ENCODE measurements at regions not wholly inside any gene's neighbourhood (a gene's known extent, or its start where the extent isn't known, plus 50 kb on each side); places are given as distances from the start of the nearest gene placed in this dataset.

DNA sequence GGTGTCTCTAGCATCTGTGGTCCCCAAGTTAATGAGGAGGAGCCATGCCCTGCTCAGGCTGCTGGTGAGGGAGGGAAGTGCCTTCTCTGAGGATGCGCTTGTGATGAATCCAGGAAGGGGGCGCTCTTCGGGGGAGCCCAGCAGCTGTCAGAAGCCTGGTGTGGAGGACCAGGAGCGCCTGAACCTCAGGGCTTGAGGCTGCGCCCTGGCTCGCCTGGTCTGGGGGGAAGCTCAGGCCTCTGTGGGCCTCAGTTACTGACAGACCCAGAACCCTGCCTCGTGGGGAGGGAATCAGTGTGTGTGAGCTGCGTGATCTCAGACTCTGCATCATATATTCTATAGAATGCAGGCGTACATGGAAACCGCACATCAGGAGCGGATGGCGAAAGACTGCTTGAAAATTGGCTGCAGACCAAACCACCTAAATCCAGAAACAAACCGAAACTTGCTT lies 126.1 kb downstream of the SEC14L1 start:
- no peak for ATAC-seq

DNA sequence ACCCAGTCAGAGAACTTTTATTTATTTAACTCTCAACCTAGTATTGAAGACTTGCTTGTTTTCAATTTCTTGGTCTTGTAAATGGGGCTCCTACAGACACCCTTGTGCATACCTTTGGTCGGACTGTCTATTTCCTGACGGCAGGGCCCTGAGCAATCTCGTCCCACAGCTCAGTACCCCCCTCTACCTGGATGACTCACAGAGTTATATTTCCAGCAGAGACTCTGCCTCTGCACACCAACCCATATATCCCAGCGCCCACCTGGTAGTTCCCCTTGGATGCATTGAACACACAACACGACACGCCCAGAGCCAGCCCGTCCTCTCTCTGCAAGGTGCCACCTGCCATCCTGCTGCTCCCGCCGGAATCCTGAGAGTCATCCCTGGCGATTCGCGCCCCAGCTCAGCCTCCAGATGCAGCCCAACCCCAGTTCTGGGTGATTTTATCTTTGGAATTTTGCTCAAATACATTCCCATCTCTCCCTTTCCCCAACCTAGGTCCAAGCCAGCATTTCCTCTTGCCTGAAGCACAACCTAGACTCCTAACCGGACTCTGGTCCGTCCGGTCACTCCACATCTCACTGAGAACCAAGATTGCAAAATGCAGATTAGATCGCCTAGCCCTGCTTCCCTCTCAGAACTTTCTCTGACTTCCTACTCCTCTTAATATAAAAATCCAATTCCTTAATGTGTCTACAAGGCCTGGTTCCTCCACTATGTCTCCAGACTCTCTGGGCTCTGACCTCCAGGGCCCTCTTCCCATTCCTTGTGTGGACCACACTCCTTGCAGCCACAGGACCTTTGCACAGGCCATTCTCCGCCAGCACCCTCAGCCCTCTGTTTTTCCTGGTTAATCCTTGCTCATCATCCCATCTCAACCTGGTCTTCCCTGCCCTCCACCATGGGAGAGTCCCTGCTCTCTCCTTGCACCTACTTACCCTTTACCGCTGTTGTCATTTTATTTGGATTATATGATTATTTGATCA lies 129.2 kb downstream of the SEC14L1 start:
- ATAC-seq, result no peak

DNA sequence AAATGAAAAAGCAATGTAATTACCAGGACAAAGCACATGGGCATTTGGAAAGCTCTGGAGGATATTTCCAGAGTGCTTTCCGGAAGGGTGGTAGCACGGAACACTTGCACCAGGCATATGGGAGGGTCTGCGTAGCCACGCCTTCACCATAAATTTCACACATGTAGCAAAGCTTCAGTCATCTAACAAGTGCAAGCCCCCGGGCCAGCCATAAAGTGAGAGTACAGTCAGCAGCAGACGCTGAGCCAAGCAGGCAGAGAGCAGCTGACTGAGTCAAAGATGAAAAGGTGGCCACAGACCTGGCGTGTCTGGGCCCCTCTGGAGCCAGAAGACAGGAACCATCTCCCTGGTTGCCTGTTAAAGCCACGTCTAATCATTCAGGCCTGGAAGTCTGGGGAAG lies 130.6 kb downstream of the SEC14L1 start:
- no peak for ATAC-seq

DNA sequence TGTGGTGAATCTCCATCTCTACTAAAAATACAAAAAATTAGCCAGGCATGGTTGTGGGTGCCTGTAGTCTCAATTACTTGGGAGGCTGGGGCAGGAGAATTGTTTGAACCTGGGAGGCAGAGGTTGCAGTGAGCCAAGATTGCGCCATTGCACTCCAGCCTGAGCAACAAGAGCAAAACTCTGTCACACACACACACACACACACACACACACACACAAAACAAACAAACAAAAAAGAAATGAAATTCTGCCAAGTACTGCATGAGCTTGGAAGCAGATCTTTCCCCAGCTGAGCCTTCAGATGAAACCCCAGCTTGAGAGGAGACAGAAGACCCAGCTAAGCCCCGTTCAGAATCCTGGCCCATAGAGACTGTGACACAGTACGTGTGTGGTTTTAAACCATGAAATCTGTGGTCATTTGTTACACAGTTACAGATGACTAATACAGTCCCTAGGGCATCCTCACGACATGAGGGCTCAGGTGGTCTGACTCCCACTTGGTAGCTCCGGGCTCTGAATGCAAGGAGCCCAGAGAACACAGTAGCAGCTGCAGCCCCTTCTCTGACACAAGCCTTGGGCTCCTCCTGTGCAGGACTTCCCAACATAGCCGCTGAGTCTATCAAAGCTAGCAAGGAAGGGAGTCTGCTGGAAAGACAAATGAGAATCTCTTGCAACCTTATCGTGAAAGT lies 132.8 kb downstream of the SEC14L1 start:
- peak in 1 of 2 donors; percentile 56 for ATAC-seq

DNA sequence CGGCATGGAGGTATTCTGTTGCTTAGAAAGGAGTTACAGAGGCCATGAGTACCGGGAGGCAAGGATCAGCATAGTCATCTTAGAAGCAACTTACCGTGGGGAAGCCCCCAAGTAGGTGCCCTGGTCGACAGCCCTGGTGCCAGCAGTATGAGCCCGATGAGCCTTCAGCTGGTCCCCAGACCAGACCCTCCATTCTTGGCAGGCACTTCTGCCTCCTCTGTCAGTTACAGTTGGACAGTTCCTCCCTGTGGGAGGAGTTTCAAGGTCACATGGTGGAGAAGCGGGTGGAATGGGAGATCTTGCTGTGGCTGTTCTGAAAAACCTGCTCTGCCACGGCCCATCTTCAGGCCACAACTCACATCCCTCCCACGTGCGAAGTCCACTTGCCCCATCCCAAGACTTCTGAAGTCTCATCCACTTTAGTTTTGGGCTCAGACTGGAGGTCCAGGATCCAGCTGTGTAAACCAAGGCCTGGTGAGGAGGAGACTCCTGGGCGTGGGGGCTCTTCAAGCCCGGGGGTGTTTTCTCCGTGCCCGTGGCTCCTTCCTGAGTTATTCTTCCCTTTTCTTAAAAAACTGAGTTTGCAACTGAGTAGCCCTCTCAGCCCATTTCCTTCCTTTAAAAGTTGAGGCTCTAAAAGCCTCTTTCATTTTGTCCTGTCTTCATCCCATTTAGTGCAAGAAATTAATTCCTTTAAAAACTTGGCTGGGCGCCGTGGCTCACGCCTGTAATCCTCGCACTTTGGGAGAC lies 133.5 kb downstream of the SEC14L1 start:
- ATAC-seq, result no peak

DNA sequence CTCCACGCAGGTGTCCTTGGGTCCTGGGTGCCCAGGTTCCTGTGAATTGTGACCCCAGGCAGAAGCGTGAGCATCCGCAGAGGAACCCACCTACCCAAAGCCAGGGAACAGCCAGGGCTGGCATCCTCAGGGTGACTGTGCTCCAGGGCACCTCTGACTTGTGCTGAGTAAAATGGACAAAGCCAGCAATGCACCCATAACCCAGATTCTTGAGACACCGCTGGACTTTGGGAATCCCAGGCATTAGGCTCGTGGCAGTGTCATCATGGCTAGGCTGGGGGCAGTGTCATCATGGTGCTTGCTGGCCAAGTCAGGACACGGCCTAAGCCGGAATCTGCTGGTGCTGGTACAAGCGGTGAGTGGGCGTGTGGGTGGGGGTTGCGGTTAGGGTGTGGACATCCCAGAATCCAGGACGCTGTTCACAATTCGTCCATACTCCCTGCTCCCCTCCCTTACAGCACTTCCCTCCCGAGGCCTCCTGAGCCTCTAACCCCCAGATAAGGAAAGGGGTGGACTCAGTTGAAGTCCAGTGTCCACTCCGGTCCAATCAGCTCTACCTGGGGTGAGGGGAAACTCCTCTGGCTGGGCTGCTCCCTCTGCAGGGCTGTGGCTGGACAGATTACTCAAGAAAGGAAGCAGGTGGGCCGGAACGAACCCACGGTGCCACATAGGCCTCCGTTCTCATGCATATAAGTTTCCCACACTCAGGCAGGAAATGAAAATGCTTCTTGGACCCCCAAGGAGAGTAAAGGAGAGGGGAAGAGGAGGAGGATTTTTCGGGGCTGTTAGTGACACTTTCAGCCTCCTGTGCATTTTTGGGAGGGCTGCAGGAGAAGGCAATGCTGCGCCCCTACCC lies 138.9 kb downstream of the SEC14L1 start:
- no peak for ATAC-seq

DNA sequence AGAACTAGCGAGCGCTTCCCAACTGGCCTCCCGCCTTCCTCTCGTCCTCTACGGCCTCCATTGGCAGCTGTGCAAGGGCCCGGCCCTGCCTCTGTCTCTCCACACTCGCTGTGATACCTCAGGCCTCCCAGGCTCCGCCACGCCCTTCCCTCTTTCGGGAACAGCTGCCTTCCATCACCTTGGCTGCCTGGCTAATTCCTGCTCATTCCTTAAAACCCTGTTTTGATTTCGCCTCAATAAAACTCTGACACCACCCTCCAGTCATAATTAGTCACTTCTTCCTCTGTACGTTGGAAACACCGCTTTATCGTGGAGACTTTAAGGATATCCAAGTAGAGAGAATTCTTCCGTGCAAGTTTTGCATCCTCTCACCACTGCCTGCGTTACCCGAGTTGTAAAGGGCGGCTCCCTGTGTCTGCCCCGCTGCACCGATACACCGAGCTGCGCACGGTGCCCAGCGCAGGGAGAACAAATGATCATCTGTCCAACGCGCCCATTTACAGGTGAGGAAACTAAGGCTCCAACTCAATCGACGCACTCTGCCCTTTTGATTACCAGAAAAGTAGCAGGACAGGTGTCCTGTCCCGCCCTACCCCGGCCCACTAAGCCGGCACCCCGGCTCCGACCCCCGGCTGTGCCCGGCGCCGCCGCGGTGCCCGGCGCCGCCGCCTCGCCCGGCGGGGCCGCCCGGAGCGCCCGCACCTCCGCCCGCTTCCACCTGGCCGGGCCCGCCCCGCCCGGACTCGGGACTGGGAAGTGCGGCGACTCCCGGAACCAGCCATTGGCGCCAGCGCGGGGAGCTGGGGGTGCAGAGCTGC lies 139.7 kb downstream of the SEC14L1 start:
- peak; percentile 8 to 11 for ATAC-seq

DNA sequence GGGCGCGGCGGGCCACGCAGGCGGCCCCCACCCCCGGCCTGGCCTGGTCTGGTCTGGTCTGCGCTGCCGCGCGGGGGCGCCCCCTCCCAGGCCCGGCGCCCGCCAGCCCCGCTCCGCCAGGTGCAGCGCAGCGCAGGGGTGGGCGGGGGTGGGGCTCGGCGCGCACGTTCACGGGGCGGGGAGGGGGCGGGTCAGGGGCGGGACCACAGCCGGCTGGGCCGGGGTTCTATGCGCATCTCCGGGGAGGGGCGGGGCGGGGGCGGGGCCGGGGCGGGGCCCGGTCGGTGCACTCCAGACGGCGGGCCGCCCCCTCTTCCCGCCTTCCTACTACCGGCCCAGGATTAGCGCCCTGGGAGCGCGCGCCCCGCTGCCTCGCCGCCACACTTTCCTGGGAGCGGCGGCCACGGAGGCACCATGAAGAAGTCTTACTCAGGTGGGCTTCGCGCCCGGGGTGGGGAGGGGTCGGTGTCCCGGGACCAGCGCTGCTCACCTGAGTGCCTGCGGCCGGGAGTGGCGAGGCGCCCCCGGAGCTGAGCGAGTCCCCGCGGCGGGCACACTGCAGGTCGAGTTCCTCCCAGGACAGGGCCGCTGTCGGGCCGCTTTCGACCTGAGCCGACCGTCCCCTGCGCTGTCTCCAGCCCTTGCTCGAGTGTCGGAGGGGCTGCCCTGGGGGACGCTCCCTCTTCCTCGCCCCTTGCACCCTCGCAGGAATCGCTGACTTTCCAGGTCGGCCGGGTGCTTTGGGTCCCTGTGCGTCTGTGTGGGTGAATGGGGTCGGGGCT lies 140.5 kb downstream of the SEC14L1 start:
- peak; percentile 88 to 92 for ATAC-seq

DNA sequence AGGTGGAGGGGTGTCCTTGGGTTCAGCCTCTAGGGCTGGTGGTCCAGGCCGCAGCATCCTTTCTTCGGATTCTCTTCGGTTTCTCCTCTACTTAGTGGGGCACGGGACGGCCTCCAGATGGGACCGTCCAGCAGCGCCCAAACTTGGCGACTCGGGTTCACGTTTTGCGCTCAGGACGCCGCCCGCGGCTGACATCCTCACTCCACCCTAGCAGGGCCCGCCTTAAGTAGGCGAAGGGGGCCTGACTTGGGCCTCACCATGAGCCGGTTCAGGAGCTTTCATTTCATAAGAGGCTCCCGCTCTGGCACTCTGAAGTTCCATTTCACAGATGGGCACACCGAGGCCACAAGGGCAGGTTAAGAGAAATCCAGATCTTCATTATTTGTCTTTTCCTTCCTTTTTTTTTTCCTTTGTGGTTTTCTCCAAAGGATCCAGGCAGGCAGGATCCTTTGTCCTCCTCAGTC lies 141.2 kb downstream of the SEC14L1 start:
- no peak for ATAC-seq

DNA sequence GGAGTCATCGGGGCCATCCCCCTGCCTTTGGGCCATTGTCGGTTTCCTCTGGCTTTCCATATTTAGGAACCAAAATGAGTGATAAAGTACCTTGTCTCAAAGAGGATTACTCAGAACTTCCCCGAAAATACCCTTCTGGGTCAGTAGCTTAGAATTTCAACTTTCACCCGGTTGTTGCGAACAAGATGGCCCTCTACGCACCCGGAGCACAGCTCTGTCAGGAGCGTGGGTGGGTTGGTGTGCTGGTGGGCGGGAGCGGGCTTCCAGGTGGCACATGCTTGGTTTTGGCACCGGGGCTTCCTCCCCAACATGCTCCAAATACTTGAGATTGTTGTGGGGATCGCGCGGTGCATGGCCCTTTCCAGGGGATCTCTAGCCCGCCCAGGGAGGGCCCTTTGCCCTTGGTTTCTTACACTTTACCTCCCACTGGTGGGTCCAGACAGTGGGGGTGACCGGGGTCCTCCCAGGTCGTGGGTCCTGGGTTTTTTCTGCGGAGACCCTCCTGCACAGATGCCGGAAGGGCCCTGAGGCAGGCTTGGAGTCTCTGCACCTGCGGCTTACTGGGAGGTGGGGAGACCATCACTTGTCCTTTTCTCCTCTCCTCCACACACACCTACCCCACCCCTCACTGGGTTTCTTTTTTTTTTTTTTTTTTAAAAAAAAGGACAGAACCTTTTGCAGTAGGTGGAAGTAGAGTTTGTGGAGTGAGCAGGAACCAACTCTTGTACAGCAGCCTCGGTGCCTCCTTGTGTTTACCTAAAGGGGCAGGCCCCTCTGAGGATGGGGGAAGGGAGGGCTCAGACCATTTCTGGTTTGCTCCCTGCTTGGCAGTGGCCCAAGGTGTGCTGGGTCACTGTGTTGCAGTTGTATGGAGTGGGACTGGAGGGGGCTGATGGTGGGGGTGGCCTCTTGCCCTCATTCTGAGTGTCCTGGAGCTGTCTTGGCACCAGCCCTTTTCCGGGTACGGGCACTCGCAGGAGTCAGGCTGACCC lies 142.1 kb downstream of the SEC14L1 start:
- ATAC-seq, result no peak

DNA sequence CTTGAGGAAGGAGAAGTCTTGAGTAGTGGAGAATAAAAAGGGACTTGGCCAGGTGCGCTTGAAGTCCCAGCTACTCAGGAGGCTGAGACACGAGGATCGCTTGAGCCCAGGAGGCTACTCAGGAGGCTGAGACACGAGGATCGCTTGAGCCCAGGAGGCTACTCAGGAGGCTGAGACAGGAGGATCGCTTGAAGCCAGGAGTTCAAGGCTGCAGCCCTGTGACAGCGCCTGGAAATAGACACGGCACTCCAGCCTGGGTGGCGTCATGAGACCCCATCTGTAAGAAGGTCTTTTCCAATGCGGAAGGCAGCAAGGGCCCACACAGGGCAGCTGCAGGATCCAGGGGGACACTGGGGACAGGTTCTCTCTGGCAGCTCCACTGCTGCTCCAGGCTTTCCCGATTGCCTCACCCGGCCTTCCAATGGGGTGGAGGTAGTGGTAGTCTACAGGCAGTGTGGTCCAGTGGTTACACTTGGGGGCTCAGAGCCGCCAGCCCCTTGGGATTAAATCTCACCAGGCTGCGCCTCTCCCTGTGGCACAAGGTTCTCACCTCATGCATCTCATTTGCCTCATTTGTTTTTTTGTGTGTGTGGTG lies 143.4 kb downstream of the SEC14L1 start:
- ATAC-seq, result no peak

DNA sequence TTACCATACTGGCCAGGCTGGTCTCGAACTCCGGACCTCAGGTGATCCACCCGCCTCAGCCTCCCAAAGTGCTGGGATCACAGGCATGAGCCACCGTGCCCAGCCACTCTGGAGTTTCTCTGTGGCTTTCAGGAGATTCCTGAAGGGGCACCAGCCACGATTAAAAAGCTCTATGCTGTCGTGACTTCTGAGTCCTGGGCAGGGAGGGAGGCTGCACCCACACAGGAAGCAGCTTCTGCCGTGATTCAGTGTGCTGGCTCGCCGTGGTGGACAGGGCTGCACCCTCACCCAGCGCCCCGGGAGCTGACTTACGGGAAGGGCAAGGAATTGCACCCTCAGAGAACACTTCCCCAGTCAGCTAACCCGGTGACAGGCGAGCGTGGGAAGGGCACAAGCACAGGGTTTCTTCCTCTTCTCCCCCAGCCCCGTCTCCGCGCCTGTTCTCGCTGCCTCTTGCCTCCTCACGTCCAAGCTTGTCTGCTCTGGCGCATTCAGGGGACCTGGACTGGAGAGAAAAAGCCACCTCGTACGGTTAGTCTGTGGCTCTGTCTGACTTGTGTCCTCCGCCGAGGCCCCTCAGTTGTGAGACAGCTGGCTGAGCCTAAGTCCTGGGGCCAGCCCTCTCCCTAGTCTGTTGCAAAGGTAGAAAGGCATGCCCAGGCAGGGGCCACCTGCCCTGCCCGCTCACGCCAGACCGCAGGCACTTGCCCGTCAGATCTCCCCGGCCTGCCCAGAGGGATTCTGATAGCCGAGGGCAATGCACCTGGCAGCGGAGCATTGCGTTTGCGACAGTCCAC lies 145.0 kb downstream of the SEC14L1 start:
- no peak for ATAC-seq

DNA sequence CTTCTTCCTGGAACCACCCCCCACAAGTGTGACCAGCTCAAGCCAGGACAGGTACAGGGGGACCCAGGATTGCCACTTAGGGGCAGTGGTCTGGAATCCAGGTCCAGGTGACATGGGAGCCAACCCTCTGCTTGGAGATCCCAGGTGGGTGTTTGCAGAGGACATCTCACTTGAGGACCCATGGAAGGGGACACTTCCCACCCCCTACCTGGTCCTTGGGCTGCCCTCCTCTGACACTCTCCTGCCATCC lies 145.5 kb downstream of the SEC14L1 start:
- ATAC-seq, result no peak

DNA sequence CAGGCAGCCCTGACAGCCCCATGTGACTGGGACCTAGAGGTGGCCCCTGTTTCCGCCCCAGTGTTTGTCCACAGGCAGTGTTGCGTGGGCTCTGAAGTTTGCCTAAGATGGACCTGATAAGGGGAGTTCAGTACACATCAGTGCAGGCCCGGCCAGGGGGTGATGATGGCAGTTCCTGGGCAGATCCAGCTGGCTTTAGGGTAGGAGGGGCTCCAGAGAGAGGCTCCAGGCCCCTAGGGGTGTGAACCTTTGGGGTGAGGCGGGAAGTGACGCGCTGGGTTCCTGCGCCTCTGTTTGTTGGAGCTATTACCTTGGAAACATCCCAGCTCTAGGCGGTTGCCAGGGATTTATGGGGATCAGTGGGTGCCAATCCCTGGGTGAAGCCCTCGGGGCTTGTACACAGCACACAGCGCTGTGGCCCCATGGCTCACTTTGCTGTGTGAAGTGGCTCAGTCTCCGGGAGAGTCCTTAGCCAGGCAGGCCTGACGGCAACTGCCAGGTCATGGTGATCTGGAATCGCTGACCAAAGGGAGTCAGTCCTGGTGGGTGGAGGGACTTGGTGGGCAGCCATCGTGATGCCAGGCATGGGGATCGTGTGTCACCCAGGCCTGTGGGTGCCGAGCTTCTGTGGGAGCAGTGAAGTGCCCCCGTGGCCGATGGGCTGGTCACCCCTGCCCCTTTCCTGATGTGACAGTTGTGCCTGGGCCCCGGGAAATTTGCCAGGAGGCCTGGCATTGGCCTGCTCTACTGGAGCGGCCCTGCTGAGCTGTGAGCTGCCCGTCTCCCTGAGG lies 146.1 kb downstream of the SEC14L1 start:
- no peak for ATAC-seq

DNA sequence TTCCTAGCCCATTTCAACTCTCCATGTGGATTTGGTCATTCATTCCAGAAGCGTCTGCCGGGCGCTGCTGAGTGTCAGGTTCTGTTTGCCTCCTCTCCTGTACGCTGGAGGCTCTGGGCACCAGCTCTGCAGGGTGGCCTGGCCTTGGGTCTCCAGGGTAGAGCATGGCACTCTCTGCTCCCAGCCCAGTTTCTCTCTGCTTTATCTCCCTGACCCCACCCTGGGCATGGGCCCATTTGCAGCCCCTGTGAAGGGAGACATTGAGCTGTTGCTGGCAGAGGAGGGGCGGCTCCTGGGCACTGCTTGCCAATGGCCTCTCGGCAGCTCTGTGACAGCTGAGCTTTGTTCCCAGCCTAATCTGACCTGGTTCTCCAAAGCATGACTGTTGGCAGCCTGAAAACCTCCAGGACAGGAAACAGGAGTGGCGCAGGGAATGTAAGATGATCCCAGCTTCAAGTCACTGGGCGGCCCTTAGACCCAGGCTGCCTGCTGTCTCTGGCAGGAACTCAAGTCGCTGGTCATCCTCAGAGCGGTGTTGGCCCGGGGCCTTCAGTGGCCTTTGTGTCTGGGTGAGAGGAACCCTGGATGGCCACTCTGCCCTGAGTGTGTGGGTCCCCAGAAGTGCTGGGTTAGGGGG lies 146.8 kb downstream of the SEC14L1 start:
- no peak for ATAC-seq

DNA sequence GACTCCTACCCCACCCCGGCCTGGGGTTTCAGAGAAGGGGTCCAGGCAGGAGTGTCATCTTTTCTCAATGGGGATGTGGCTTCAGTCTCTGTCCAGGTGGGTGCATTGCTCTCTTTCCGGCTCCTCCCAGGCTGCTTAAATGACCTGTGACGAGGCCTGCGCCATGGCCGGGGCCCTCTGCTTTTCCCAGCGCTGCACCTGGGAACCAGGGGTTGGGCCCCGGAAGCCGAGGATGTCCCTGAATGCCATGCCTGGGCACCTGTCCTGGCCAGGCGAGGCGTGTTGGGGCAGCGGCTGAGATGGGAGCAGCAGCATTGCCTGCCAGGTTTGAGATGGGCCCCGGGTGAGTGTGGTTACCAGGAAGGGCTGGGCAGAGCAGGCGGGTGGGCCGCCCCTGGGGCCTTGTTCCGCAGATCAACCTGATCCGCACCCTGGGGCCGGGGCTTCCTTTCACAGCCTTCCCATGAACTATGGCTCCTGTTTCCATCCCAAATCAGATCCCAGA lies 147.4 kb downstream of the SEC14L1 start:
- no peak for ATAC-seq

All from activated CD4-positive, CD25-positive, alpha-beta regulatory T cell treated with anti-CD3 and anti-CD28 coated beads, Interleukin-2, amount 50 U/mL, for 24 hours (primary cell).